Fibroblast of pulmonary artery (primary cell): ENCODE measurements at regions not wholly inside any gene's neighbourhood (a gene's known extent, or its start where the extent isn't known, plus 50 kb on each side); places are given as distances from the start of the nearest gene placed in this dataset.

Experiments
- DNase-seq: peaks from one replicate; pipeline ENCODE4 v3.0.0-alpha.2; 2010; ENCODE audit warnings: low read depth
- H3K4me3 ChIP-seq: replicated peaks from 2 replicates; pipeline ENCODE4 v1.5.1; 2011; ENCODE audit warnings: low read depth, mild to moderate bottlenecking, control low read depth, low read length, moderate library complexity
- TF ChIP-seq, protein P1 (sequence below): IDR thresholded peaks from 2 replicates; pipeline ENCODE4 v1.5.1; 2011; ENCODE audit warnings: mild to moderate bottlenecking, control low read depth, low read length, inconsistent platforms; ENCODE audit errors: missing control alignments

- no peak overlapping the region for H3K4me3 ChIP-seq
- TF ChIP-seq, protein P1, sequence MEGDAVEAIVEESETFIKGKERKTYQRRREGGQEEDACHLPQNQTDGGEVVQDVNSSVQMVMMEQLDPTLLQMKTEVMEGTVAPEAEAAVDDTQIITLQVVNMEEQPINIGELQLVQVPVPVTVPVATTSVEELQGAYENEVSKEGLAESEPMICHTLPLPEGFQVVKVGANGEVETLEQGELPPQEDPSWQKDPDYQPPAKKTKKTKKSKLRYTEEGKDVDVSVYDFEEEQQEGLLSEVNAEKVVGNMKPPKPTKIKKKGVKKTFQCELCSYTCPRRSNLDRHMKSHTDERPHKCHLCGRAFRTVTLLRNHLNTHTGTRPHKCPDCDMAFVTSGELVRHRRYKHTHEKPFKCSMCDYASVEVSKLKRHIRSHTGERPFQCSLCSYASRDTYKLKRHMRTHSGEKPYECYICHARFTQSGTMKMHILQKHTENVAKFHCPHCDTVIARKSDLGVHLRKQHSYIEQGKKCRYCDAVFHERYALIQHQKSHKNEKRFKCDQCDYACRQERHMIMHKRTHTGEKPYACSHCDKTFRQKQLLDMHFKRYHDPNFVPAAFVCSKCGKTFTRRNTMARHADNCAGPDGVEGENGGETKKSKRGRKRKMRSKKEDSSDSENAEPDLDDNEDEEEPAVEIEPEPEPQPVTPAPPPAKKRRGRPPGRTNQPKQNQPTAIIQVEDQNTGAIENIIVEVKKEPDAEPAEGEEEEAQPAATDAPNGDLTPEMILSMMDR, result no peak
- no peak for DNase-seq
Observed at GRCh38 chr22:48218889-48219420, 1456.5 kb downstream of the TBC1D22A start.

GRCh38 chr22:48217596-48217995, 1455.1 kb downstream of the TBC1D22A start:
- TF ChIP-seq, protein P1, result no peak
- no peak overlapping the region for H3K4me3 ChIP-seq
- DNase-seq, result no peak

DNA sequence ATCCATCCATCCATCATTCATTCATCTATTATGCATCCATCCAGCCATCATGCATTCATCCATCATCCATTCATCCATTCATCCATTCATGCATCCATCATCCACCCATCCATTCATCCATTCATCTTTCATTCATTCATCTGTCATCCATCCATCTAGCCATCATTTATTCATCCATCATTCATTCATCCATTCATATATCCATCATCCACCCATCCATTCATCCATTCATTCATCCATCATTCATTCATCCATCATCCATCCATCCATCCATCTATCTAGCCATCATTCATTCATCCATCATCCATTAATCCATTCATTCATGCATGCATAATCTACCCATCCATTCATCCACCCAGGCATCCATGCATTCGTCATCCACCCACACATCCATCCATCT, 1450.3 kb downstream of the TBC1D22A start:
- DNase-seq, result no peak
- TF ChIP-seq, protein P1, result no peak
- no peak overlapping the region for H3K4me3 ChIP-seq

DNA sequence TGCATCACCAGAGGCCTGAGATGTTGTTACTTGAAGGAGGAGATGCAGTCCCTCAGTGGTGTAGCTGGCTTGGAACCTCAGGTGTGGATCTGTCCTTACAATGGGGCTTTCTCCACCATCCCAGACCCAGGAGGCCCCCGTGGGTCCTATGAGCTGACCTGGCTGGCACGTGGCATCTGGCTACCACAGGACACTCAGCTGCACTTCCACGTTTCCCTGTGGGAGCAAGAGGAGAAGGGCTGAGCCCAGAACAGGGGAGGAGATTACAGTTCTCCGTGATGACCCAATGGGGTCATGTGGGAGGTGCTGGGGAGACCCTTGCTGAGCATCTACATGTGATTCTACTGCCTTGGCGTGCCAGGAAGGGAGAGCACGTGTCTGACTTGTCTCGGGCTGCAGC, 1448.4 kb downstream of the TBC1D22A start:
- H3K4me3 ChIP-seq, result no peak overlapping the region
- no peak for DNase-seq
- TF ChIP-seq, protein P1, result no peak

- TF ChIP-seq, protein P1, result no peak
- H3K4me3 ChIP-seq, result no peak overlapping the region
- no peak for DNase-seq
Observed at GRCh38 chr22:48210198-48210580, 1447.7 kb downstream of the TBC1D22A start.

- DNase-seq, result no peak
- TF ChIP-seq, protein P1, result no peak
- H3K4me3 ChIP-seq, result no peak overlapping the region
Observed at GRCh38 chr22:48209473-48210197, 1447.2 kb downstream of the TBC1D22A start.

GRCh38 chr22:48208894-48209293, 1446.4 kb downstream of the TBC1D22A start:
- no peak overlapping the region for H3K4me3 ChIP-seq
- TF ChIP-seq, protein P1, result no peak
- no peak for DNase-seq
